ENCODE measurements at regions not wholly inside any gene's neighbourhood (a gene's known extent, or its start where the extent isn't known, plus 50 kb on each side); places are given as distances from the start of the nearest gene placed in this dataset.

DNA sequence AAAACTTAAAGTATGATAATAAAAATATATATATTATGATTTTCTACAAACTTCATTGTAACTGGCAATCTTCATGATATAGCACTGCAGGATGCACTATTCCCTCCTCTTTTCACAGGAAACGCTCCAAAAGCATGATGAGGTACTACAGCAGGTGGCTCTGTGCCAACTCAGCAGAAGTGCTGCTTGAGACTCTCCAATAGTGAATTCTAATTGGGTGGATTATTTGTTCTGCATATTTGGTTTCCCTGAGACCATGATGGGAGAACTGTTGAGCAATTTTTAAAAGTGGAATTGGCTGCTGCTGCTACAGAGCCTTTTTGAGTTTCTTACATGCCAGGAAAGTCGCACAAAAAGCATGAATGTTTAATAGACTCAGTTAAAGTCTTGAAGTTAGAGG lies 1782.4 kb upstream of the PCDH20 start:
- H3K9ac ChIP-seq (ENCODE audit: extremely low read depth, insufficient read length, low read length), result no peak overlapping the region
- Mint-ChIP-seq H3K9me3 (no peaks in the 10 kb centered on the region), H3K4me1 (no peaks in the 10 kb centered on the region), H3K27me3 (ENCODE audit: low read depth) (no peaks in the 10 kb centered on the region), H3K36me3 (ENCODE audit: insufficient read depth in 1 of 3, low read depth in 3 of 3) (no peaks in the 10 kb centered on the region), H3K27ac (no peak overlapping the region), H3K4me3 (no peak overlapping the region)
- H4K20me1 ChIP-seq (ENCODE audit: control insufficient read depth, insufficient read depth, insufficient read length), result no peaks in the 10 kb centered on the region
- H3K4ac ChIP-seq (ENCODE audit: low read depth, low read length), result no peak overlapping the region
- no peak overlapping the region for H4K5ac ChIP-seq (ENCODE audit: insufficient read length, low read depth, low read length)
- H3K4me2 ChIP-seq (ENCODE audit: insufficient read depth, insufficient read length, low read length), result no peak overlapping the region
- no peak overlapping the region for H2BK120ac ChIP-seq (ENCODE audit: low read depth, low read length, poor library complexity, severe bottlenecking)
- H3K23me2 ChIP-seq (ENCODE audit: insufficient read length, low read depth, low read length, poor library complexity, severe bottlenecking), result no peaks in the 10 kb centered on the region
- H2AFZ ChIP-seq (ENCODE audit: low read length), result no peak overlapping the region
- TF ChIP-seq CTCF (conservative IDR thresholded peaks at IDR 0.05), result no peak
- DNase-seq, result no peak
- H3K14ac ChIP-seq (ENCODE audit: insufficient read depth, low read length), result no peak overlapping the region
- H4K91ac ChIP-seq (ENCODE audit: insufficient read length, low read depth, low read length), result no peak overlapping the region
- H3K79me2 ChIP-seq (ENCODE audit: insufficient read depth, low read length), result no peaks in the 10 kb centered on the region
- no peak overlapping the region for H3K27ac ChIP-seq (ENCODE audit: insufficient read length, low read depth, low read length)
- WGBS (ENCODE audit: extremely low coverage, insufficient read length, low lambda C conversion rate), result no CpG with 5 or more reads among the region's 2 CpGs
- no peak overlapping the region for H2BK5ac ChIP-seq (ENCODE audit: insufficient read length, low read length)
- H2BK15ac ChIP-seq (ENCODE audit: low read depth, low read length), result no peak overlapping the region
- H3K27me3 ChIP-seq (ENCODE audit: insufficient read depth, low read length), result no peaks in the 10 kb centered on the region
- H3K18ac ChIP-seq (ENCODE audit: insufficient read length, low read depth, low read length), result no peak overlapping the region
- H3K9me3 ChIP-seq (ENCODE audit: control insufficient read depth, low read depth, low read length), result no peaks in the 10 kb centered on the region
- H3K23ac ChIP-seq (ENCODE audit: insufficient read length, low read depth, low read length), result no peak overlapping the region
- no peak overlapping the region for H2AK5ac ChIP-seq (ENCODE audit: insufficient read length, low read length)
- H3T11ph ChIP-seq (ENCODE audit: low read length), result no peak overlapping the region
- no peak overlapping the region for H4K8ac ChIP-seq (replicated peaks; ENCODE audit: insufficient read length, low read depth, low read length)
- no peak overlapping the region for H2BK12ac ChIP-seq (ENCODE audit: insufficient read length, low read depth, low read length)
- no peak overlapping the region for H3K56ac ChIP-seq (ENCODE audit: insufficient read length, low read depth, low read length)
- H3K4me1 ChIP-seq (ENCODE audit: insufficient read depth, low read length), result no peaks in the 10 kb centered on the region
- no peak overlapping the region for H2BK20ac ChIP-seq (ENCODE audit: low read depth, low read length, poor library complexity, severe bottlenecking)
- H3K79me1 ChIP-seq (ENCODE audit: insufficient read depth, low read depth, low read length, poor library complexity, severe bottlenecking), result no peaks in the 10 kb centered on the region
